H9 (cell line): ENCODE measurements at regions not wholly inside any gene's neighbourhood (a gene's known extent, or its start where the extent isn't known, plus 50 kb on each side); places are given as distances from the start of the nearest gene placed in this dataset.

ENCODE experiments used
- DNase-seq: peaks from one replicate; pipeline ENCODE4 v3.0.0-alpha.2; 2017
- H2AFZ ChIP-seq: one replicate; pipeline ENCODE4 v1.6.1; 2013; ENCODE audit warnings: mild to moderate bottlenecking, low read length, control low read depth, moderate library complexity
- H2AK5ac ChIP-seq: 2 replicates; pipeline ENCODE4 v1.6.1; 2013; ENCODE audit warnings: low read length, control low read depth, mixed read lengths; ENCODE audit not compliant: insufficient read length
- H2BK120ac ChIP-seq: one replicate; pipeline ENCODE4 v1.6.1; 2013; ENCODE audit warnings: low read depth, mild to moderate bottlenecking, low read length, control low read depth, inconsistent platforms; ENCODE audit not compliant: poor library complexity, severe bottlenecking
- H2BK12ac ChIP-seq: 2 replicates; pipeline ENCODE4 v1.6.1; 2013; ENCODE audit warnings: low read length, control low read depth, mixed read lengths, low read depth; ENCODE audit not compliant: insufficient read length
- H2BK15ac ChIP-seq: 2 replicates; pipeline ENCODE4 v1.6.1; 2013; ENCODE audit warnings: low read depth, low read length, control low read depth
- H2BK20ac ChIP-seq: one replicate; pipeline ENCODE4 v1.6.1; 2013; ENCODE audit warnings: low read depth, mild to moderate bottlenecking, low read length, control low read depth, inconsistent platforms; ENCODE audit not compliant: poor library complexity, severe bottlenecking
- H2BK5ac ChIP-seq: 2 replicates; pipeline ENCODE4 v1.6.1; 2013; ENCODE audit warnings: low read length, control low read depth, mixed read lengths; ENCODE audit not compliant: insufficient read length
- H3K14ac ChIP-seq: 2 replicates; pipeline ENCODE4 v1.6.1; 2013; ENCODE audit warnings: low read length, control low read depth; ENCODE audit not compliant: insufficient read depth
- H3K18ac ChIP-seq: 2 replicates; pipeline ENCODE4 v1.6.1; 2013; ENCODE audit warnings: low read depth, mild to moderate bottlenecking, mixed read lengths, low read length, control low read depth; ENCODE audit not compliant: insufficient read length
- H3K23ac ChIP-seq: 2 replicates; pipeline ENCODE4 v1.6.1; 2013; ENCODE audit warnings: low read length, control low read depth, mixed read lengths, low read depth; ENCODE audit not compliant: insufficient read length
- H3K23me2 ChIP-seq: 2 replicates; pipeline ENCODE4 v1.6.1; 2013; ENCODE audit warnings: low read depth, mild to moderate bottlenecking, mixed read lengths, low read length, control low read depth; ENCODE audit not compliant: insufficient read length, poor library complexity, severe bottlenecking
- H3K27ac ChIP-seq: 2 replicates; pipeline ENCODE4 v1.5.1; 2013; ENCODE audit warnings: low read length, control low read depth, mixed read lengths, low read depth; ENCODE audit not compliant: insufficient read length
- H3K27me3 ChIP-seq: 2 replicates; pipeline ENCODE4 v1.6.1; 2013; ENCODE audit warnings: low read length, control low read depth, inconsistent platforms; ENCODE audit not compliant: insufficient read depth
- H3K4ac ChIP-seq: 2 replicates; pipeline ENCODE4 v1.6.1; 2013; ENCODE audit warnings: low read depth, mild to moderate bottlenecking, control low read depth, inconsistent platforms, low read length, moderate library complexity
- H3K4me1 ChIP-seq: 2 replicates; pipeline ENCODE4 v1.6.1; 2013; ENCODE audit warnings: low read length, control low read depth, inconsistent platforms; ENCODE audit not compliant: insufficient read depth
- H3K4me2 ChIP-seq: 2 replicates; pipeline ENCODE4 v1.6.1; 2013; ENCODE audit warnings: low read length, control low read depth, mixed read lengths; ENCODE audit not compliant: insufficient read length, insufficient read depth
- H3K56ac ChIP-seq: 2 replicates; pipeline ENCODE4 v1.6.1; 2013; ENCODE audit warnings: low read depth, mild to moderate bottlenecking, mixed read lengths, low read length, control low read depth; ENCODE audit not compliant: insufficient read length
- H3K79me1 ChIP-seq: 2 replicates; pipeline ENCODE4 v1.6.1; 2013; ENCODE audit warnings: low read depth, mild to moderate bottlenecking, moderate library complexity, low read length, control low read depth, inconsistent platforms; ENCODE audit not compliant: insufficient read depth, poor library complexity, severe bottlenecking
- H3K79me2 ChIP-seq: 2 replicates; pipeline ENCODE4 v1.6.1; 2013; ENCODE audit warnings: low read length, control low read depth, inconsistent platforms; ENCODE audit not compliant: insufficient read depth
- H3K9ac ChIP-seq: 2 replicates; pipeline ENCODE4 v1.6.1; 2013; ENCODE audit warnings: low read length, control low read depth, mixed read lengths; ENCODE audit not compliant: insufficient read length; ENCODE audit errors: extremely low read depth
- H3K9me3 ChIP-seq: one replicate; pipeline ENCODE4 v1.6.1; 2013; ENCODE audit warnings: low read depth, low read length, inconsistent platforms; ENCODE audit not compliant: control insufficient read depth
- H3T11ph ChIP-seq: one replicate; pipeline ENCODE4 v1.6.1; 2013; ENCODE audit warnings: mild to moderate bottlenecking, low read length, control low read depth, inconsistent platforms
- H4K20me1 ChIP-seq: one replicate; pipeline ENCODE4 v1.6.1; 2013; ENCODE audit not compliant: control insufficient read depth, insufficient read length, insufficient read depth
- H4K5ac ChIP-seq: 2 replicates; pipeline ENCODE4 v1.6.1; 2013; ENCODE audit warnings: low read depth, mild to moderate bottlenecking, mixed read lengths, low read length, control low read depth; ENCODE audit not compliant: insufficient read length
- H4K8ac ChIP-seq: replicated peaks from 2 replicates; pipeline ENCODE4 v1.6.1; 2013; ENCODE audit warnings: low read length, control low read depth, mixed read lengths, low read depth; ENCODE audit not compliant: insufficient read length
- H4K91ac ChIP-seq: 2 replicates; pipeline ENCODE4 v1.6.1; 2013; ENCODE audit warnings: low read depth, mild to moderate bottlenecking, moderate library complexity, mixed read lengths, low read length, control low read depth; ENCODE audit not compliant: insufficient read length
- H3K27ac Mint-ChIP-seq, 3 experiments: 2 replicates in 2 of 3; 3 replicates in 1 of 3; pipeline ENCODE4 v1.8.0; 2020 to 2021; ENCODE audit warnings: mixed read lengths in 3 of 3, mild to moderate bottlenecking in 1 of 3, moderate library complexity in 1 of 3
- H3K27me3 Mint-ChIP-seq: 2 replicates; pipeline ENCODE4 v1.8.0; 2021; ENCODE audit warnings: low read depth, mild to moderate bottlenecking, moderate library complexity, mixed read lengths
- H3K36me3 Mint-ChIP-seq, 3 experiments: 2 replicates in 2 of 3; 3 replicates in 1 of 3; pipeline ENCODE4 v1.8.0; 2020 to 2021; ENCODE audit warnings: low read depth in 3 of 3, mixed read lengths in 3 of 3; ENCODE audit not compliant: insufficient read depth in 1 of 3
- H3K4me1 Mint-ChIP-seq, 2 experiments: 2 replicates each; pipeline ENCODE4 v1.8.0; 2020; ENCODE audit warnings: mixed read lengths in 2 of 2
- H3K4me3 Mint-ChIP-seq, 2 experiments: 2 replicates in 1 of 2; 3 replicates in 1 of 2; pipeline ENCODE4 v1.8.0; 2020 to 2021; ENCODE audit warnings: mild to moderate bottlenecking in 2 of 2, mixed read lengths in 2 of 2, moderate library complexity in 1 of 2
- H3K9me3 Mint-ChIP-seq, 2 experiments: 2 replicates in 1 of 2; 3 replicates in 1 of 2; pipeline ENCODE4 v1.8.0; 2020; ENCODE audit warnings: mild to moderate bottlenecking in 2 of 2, mixed read lengths in 2 of 2, moderate library complexity in 1 of 2
- WGBS: extraction: QIAGEN DNeasy Blood & Tissue Kit; methylation state at CpG from one replicate; pipeline ENCODE4 v1.1.7; 2013; ENCODE audit warnings: missing lambda C conversion rate, low lambda C conversion rate, mixed read lengths; ENCODE audit not compliant: insufficient read length; ENCODE audit errors: extremely low coverage; 5-methylcytosine and 5-hydroxymethylcytosine counted together
- TF ChIP-seq, protein P1 (sequence below): fragments of 200-600 bp; sonication (generic); conservative IDR thresholded peaks from 3 replicates; pipeline ENCODE4 v1.8.0; 2021; ENCODE audit warnings: antibody characterized with exemption, mild to moderate bottlenecking

DNA sequence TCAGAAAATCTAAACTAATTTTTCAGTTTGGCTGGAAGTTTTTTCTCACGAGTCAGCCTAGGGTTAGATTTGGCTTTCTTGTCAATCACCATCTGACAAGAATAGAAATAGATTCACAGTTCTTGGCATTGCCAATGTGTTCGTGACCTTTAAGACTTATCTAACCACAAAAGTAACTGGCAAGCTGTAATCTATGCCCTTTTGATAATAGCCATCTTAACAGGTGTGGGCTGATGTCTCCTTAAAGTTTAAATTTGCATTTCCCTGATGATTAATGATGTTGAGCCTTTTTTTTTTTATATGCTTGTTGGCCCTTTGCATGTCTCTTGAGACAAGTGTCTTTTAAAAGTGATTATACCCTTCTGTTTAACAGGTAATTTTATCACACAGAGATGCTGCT, 460.3 kb upstream of the PRKX start:
- no peak overlapping the region for H4K91ac ChIP-seq
- Mint-ChIP-seq H3K4me1 (peaks cover 4 to 5% of the 10 kb centered on the region in 2 experiments; a peak in 2 of 4 replicates), H3K9me3 (peaks cover 17 to 29% of the 10 kb centered on the region in 2 experiments; a peak in 4 of 5 replicates), H3K36me3 (peaks cover 0 to 15% (median 5%) of the 10 kb centered on the region in 3 experiments; a peak in 2 of 7 replicates), H3K4me3 (no peak overlapping the region), H3K27me3 (no peaks in the 10 kb centered on the region), H3K27ac (no peak overlapping the region)
- H3K27me3 ChIP-seq = no peaks in the 10 kb centered on the region
- no peak overlapping the region for H2BK15ac ChIP-seq
- TF ChIP-seq, protein P1, sequence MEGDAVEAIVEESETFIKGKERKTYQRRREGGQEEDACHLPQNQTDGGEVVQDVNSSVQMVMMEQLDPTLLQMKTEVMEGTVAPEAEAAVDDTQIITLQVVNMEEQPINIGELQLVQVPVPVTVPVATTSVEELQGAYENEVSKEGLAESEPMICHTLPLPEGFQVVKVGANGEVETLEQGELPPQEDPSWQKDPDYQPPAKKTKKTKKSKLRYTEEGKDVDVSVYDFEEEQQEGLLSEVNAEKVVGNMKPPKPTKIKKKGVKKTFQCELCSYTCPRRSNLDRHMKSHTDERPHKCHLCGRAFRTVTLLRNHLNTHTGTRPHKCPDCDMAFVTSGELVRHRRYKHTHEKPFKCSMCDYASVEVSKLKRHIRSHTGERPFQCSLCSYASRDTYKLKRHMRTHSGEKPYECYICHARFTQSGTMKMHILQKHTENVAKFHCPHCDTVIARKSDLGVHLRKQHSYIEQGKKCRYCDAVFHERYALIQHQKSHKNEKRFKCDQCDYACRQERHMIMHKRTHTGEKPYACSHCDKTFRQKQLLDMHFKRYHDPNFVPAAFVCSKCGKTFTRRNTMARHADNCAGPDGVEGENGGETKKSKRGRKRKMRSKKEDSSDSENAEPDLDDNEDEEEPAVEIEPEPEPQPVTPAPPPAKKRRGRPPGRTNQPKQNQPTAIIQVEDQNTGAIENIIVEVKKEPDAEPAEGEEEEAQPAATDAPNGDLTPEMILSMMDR = no peak
- H2BK12ac ChIP-seq = no peak overlapping the region
- DNase-seq = no peak
- no CpG with 5 or more reads among the region's 2 CpGs for WGBS
- no peak overlapping the region for H3K4me2 ChIP-seq
- H3K4me1 ChIP-seq = no peaks in the 10 kb centered on the region
- H2AFZ ChIP-seq = no peak overlapping the region
- no peak overlapping the region for H4K8ac ChIP-seq
- H4K5ac ChIP-seq = no peak overlapping the region
- H3K23me2 ChIP-seq = no peaks in the 10 kb centered on the region
- no peaks in the 10 kb centered on the region for H3K79me1 ChIP-seq
- no peak overlapping the region for H3K56ac ChIP-seq
- no peak overlapping the region for H2BK5ac ChIP-seq
- H3K23ac ChIP-seq = no peak overlapping the region
- no peak overlapping the region for H2BK120ac ChIP-seq
- H3K79me2 ChIP-seq = no peaks in the 10 kb centered on the region
- no peak overlapping the region for H3K4ac ChIP-seq
- no peaks in the 10 kb centered on the region for H4K20me1 ChIP-seq
- peaks cover 10% of the 10 kb centered on the region for H3K9me3 ChIP-seq
- H2AK5ac ChIP-seq = no peak overlapping the region
- H3K27ac ChIP-seq = no peak overlapping the region
- H2BK20ac ChIP-seq = no peak overlapping the region
- H3T11ph ChIP-seq = no peak overlapping the region
- no peak overlapping the region for H3K9ac ChIP-seq
- no peak overlapping the region for H3K18ac ChIP-seq
- H3K14ac ChIP-seq = no peak overlapping the region
